ENCODE measurements at regions not wholly inside any gene's neighbourhood (a gene's known extent, or its start where the extent isn't known, plus 50 kb on each side); places are given as distances from the start of the nearest gene placed in this dataset.

DNA sequence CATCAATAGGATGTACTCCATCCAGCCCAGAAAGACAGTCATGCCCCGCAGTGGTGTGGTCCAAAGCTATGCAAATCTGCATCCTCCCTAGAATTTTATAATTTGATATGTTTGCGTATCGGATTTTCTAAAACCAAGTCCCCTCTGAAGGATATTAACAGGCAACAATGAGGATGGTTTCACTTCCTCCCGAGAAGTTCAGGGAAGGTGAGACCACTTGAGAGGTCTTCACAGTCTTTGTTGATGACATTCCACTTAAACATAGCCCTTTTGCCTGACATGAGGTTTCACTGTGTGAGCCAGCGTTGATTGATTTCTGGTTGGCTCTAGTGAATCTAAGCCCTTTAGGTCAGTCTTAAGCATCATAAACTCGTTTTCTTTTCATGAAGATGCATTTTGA is 276.1 kb downstream of the NR2F2 start:
- no peak overlapping the region for H2AFZ ChIP-seq (ENCODE audit: low read length)
- DNase-seq = no peak
- no peaks in the 10 kb centered on the region for H3K4me1 ChIP-seq (ENCODE audit: low read length)
- no peak overlapping the region for H3K9ac ChIP-seq (ENCODE audit: low read length)
- H3K27ac ChIP-seq (ENCODE audit: low read length) = no peak overlapping the region
- no peaks in the 10 kb centered on the region for H4K20me1 ChIP-seq (ENCODE audit: insufficient read depth, low read length)
- TF ChIP-seq, protein P1, sequence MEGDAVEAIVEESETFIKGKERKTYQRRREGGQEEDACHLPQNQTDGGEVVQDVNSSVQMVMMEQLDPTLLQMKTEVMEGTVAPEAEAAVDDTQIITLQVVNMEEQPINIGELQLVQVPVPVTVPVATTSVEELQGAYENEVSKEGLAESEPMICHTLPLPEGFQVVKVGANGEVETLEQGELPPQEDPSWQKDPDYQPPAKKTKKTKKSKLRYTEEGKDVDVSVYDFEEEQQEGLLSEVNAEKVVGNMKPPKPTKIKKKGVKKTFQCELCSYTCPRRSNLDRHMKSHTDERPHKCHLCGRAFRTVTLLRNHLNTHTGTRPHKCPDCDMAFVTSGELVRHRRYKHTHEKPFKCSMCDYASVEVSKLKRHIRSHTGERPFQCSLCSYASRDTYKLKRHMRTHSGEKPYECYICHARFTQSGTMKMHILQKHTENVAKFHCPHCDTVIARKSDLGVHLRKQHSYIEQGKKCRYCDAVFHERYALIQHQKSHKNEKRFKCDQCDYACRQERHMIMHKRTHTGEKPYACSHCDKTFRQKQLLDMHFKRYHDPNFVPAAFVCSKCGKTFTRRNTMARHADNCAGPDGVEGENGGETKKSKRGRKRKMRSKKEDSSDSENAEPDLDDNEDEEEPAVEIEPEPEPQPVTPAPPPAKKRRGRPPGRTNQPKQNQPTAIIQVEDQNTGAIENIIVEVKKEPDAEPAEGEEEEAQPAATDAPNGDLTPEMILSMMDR (IDR thresholded peaks at IDR 0.05; ENCODE audit: low read length) = no peak
- TF ChIP-seq EZH2 (optimal IDR thresholded peaks at IDR 0.05; ENCODE audit: low read depth, low read length) = no peak
- no peak for TF ChIP-seq EZH2phosphoT487 (IDR thresholded peaks at IDR 0.05; ENCODE audit: low read length)
- no peaks in the 10 kb centered on the region for H3F3A ChIP-seq (ENCODE audit: insufficient read depth, low read length)
- H3K4me2 ChIP-seq (ENCODE audit: low read depth, low read length) = no peak overlapping the region
- no peak overlapping the region for H3K4me3 ChIP-seq (ENCODE audit: low read length)
- H3K27me3 ChIP-seq (replicated peaks; ENCODE audit: insufficient read depth, low read length) = no peaks in the 10 kb centered on the region
- no peaks in the 10 kb centered on the region for H3K9me2 ChIP-seq (replicated peaks; ENCODE audit: insufficient read depth, low read length)
- H3K36me3 ChIP-seq (replicated peaks; ENCODE audit: insufficient read depth, low read length) = no peaks in the 10 kb centered on the region
- H3K9me3 ChIP-seq (replicated peaks; ENCODE audit: insufficient read depth, low read length) = no peaks in the 10 kb centered on the region
- H3K79me2 ChIP-seq (ENCODE audit: low read length) = no peaks in the 10 kb centered on the region

GRCh38 chr15:96610757-96611156 is 280.3 kb downstream of the NR2F2 start:
- H3K4me2 ChIP-seq (ENCODE audit: low read depth, low read length) = no peak overlapping the region
- no peaks in the 10 kb centered on the region for H3K9me2 ChIP-seq (replicated peaks; ENCODE audit: insufficient read depth, low read length)
- H3K36me3 ChIP-seq (replicated peaks; ENCODE audit: insufficient read depth, low read length) = no peaks in the 10 kb centered on the region

DNA sequence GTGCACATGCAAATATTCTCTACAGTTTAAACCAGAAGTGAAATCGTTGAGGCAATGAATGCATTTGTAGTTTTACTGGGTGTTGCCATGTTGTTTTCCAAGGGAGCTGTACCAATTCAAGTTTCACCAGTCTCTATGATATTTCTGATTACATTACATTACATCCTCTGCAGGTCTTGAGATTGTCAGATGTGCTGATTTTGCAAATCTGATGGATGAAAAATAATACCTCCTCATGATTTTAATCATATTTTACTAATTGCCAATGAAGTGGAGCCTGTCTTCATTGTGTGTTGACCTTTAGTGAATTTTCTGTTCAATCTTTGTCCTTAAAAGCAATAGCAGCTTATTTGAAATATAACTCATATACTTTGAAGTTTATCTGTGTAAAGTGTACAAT is 282.4 kb downstream of the NR2F2 start:
- TF ChIP-seq, protein P1 (IDR thresholded peaks at IDR 0.05; ENCODE audit: low read length) = no peak
- TF ChIP-seq EZH2 (optimal IDR thresholded peaks at IDR 0.05; ENCODE audit: low read depth, low read length) (no peak), EZH2phosphoT487 (IDR thresholded peaks at IDR 0.05; ENCODE audit: low read length) (no peak)
- H3K79me2 ChIP-seq (ENCODE audit: low read length) = no peaks in the 10 kb centered on the region
- no peak for DNase-seq
- no peaks in the 10 kb centered on the region for H3F3A ChIP-seq (ENCODE audit: insufficient read depth, low read length)
- no peak overlapping the region for H3K27ac ChIP-seq (ENCODE audit: low read length)
- no peaks in the 10 kb centered on the region for H3K27me3 ChIP-seq (replicated peaks; ENCODE audit: insufficient read depth, low read length)
- H2AFZ ChIP-seq (ENCODE audit: low read length) = no peak overlapping the region
- H3K4me2 ChIP-seq (ENCODE audit: low read depth, low read length) = no peak overlapping the region
- H3K9me2 ChIP-seq (replicated peaks; ENCODE audit: insufficient read depth, low read length) = no peaks in the 10 kb centered on the region
- no peaks in the 10 kb centered on the region for H3K4me1 ChIP-seq (ENCODE audit: low read length)
- H3K36me3 ChIP-seq (replicated peaks; ENCODE audit: insufficient read depth, low read length) = no peaks in the 10 kb centered on the region
- no peaks in the 10 kb centered on the region for H3K9me3 ChIP-seq (replicated peaks; ENCODE audit: insufficient read depth, low read length)
- H4K20me1 ChIP-seq (ENCODE audit: insufficient read depth, low read length) = no peaks in the 10 kb centered on the region
- H3K4me3 ChIP-seq (ENCODE audit: low read length) = no peak overlapping the region
- H3K9ac ChIP-seq (ENCODE audit: low read length) = no peak overlapping the region

More at GRCh38 chr15:96610757-96611156, 280.3 kb downstream of the NR2F2 start:
- no peak for DNase-seq
- no peak overlapping the region for H3K27ac ChIP-seq (ENCODE audit: low read length)
- no peaks in the 10 kb centered on the region for H4K20me1 ChIP-seq (ENCODE audit: insufficient read depth, low read length)
- no peak overlapping the region for H3K9ac ChIP-seq (ENCODE audit: low read length)
- no peaks in the 10 kb centered on the region for H3K4me1 ChIP-seq (ENCODE audit: low read length)
- no peak overlapping the region for H3K4me3 ChIP-seq (ENCODE audit: low read length)
- no peaks in the 10 kb centered on the region for H3K9me3 ChIP-seq (replicated peaks; ENCODE audit: insufficient read depth, low read length)
- TF ChIP-seq EZH2 (optimal IDR thresholded peaks at IDR 0.05; ENCODE audit: low read depth, low read length) (no peak), EZH2phosphoT487 (IDR thresholded peaks at IDR 0.05; ENCODE audit: low read length) (no peak)
- TF ChIP-seq, protein P1 (IDR thresholded peaks at IDR 0.05; ENCODE audit: low read length) = no peak
- no peaks in the 10 kb centered on the region for H3K27me3 ChIP-seq (replicated peaks; ENCODE audit: insufficient read depth, low read length)
- no peaks in the 10 kb centered on the region for H3F3A ChIP-seq (ENCODE audit: insufficient read depth, low read length)
- no peaks in the 10 kb centered on the region for H3K79me2 ChIP-seq (ENCODE audit: low read length)
- H2AFZ ChIP-seq (ENCODE audit: low read length) = no peak overlapping the region

Measured in MM.1S (cell line).